Uterus (tissue), 2 donors: ENCODE measurements at regions not wholly inside any gene's neighbourhood (a gene's known extent, or its start where the extent isn't known, plus 50 kb on each side); places are given as distances from the start of the nearest gene placed in this dataset.

Experiments
- CTCF ChIP-seq, 4 experiments: fragments of 200-600 bp in 2 of 4; fragments of 450-650 bp in 2 of 4; sonication (generic) in 2 of 4; IDR thresholded peaks; one replicate each; pipeline ENCODE4 v1.5.1; 2016 to 2019; ENCODE audit warnings: antibody characterized with exemption in 4 of 4, mild to moderate bottlenecking in 2 of 4, moderate library complexity in 1 of 4
- POLR2A ChIP-seq, 2 donors: fragments of 450-650 bp; IDR thresholded peaks; one replicate each; pipeline ENCODE4 v1.6.1; 2016; ENCODE audit warnings: antibody characterized with exemption in 2 of 2, mild to moderate bottlenecking in 1 of 2, moderate library complexity in 1 of 2

GRCh38 chr22:27689664-27690063, 111.9 kb downstream of the MN1 start:
- TF ChIP-seq CTCF (IDR thresholded peaks at IDR 0.05) (no peak), POLR2A (IDR thresholded peaks at IDR 0.05) (no peak)
